ENCODE measurements at regions not wholly inside any gene's neighbourhood (a gene's known extent, or its start where the extent isn't known, plus 50 kb on each side); places are given as distances from the start of the nearest gene placed in this dataset.
"Not testable (repeated sequence)": the region's sequence is repeated elsewhere in the genome, so short reads cannot be mapped to it uniquely, and the experiment has no call there.

DNA sequence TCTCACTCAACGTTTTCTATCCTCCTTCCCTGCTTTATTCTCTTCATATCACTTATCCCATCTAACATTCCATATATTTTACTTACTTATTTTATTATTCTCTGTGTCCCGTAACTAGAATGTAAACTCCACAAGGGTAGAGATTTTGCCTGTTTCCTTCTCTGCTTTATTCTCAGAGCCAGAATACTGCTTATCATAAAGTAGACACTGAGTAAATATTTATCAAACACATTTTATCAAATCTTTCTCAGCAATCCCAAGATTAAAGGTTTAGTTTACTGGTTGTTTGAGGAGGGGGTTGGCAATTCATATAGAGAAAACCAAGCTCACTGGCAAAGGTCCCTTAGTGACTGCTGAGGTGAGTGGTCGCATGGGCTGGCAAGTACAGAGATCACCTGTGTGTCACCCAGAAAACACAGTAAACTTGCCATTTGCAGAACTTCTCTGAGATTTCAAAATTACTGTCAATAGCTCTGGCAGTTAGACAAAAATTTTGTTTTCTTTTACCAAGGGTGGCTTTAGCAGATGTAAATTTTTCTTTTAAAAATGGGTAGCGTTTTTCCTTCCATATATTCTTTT, 662.4 kb downstream of the UTRN start:
- DNase-seq = no peak

DNA sequence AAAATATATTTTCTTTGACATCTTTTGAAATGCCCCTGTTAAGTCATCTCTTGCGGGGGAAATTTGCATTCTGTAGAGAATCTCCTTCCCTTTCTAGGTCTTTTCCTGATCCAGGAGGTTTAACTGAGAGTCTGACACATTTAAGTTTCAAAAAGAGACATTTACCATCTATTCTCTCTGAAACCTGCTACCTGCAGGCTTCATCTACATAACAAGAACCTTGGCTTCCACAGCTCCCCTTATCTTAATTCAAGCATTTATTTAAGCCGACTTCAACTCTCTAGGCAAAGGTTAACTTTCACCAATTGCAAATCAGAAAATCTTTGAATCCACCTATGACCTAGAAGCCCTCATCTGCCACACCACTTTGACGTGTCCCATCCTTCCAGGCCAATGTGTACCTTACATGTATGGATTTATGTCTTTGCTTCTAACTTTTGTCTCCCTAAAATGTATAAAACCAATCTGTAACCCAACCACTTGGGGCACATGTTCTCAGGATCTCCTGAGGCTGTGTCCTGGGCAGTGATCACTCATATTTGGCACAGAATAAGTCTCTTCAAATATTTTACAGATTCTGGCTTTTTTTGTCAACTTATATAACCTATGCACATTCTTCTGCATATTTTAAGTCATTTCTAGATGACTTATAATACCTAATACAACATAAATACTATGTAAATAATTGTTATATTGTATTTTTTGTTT, 666.7 kb downstream of the UTRN start:
- no peak for DNase-seq

DNA sequence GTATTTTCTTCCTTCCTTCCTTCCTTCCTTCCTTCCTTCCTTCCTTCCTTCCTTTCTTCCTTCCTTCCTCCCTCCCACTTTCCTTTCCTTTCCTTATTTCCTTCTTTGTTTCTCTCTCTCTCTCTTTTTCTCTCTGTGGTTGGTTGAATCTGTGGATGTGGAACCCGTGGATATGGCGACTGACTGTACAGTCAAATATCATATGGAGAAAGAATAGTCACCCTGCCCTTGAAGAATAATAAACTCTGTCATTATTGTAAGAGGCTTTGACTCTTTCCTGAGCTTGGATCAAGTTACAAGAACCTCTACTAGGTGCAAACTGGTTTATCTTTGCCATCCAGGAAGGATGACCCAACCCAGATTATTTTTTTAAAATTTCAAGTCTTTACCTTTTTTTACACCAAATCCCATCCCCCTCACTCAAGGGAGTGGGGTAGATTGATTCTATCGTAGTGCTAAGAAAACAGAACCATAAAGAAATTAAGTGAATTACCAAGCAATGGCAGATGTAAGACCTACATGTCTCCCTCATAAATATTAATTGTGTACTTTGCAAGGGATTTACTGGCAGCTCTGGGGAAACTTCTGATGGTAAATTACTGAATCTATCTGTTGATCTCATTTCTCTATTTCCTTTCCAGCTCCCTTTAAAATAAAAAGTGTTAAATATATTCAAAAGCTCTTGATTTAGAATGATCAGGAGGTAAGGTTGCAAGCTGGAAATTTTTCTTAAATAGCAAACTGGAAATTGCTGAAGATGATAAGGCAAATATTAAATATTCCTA, 667.5 kb downstream of the UTRN start:
- DNase-seq = no peak

DNA sequence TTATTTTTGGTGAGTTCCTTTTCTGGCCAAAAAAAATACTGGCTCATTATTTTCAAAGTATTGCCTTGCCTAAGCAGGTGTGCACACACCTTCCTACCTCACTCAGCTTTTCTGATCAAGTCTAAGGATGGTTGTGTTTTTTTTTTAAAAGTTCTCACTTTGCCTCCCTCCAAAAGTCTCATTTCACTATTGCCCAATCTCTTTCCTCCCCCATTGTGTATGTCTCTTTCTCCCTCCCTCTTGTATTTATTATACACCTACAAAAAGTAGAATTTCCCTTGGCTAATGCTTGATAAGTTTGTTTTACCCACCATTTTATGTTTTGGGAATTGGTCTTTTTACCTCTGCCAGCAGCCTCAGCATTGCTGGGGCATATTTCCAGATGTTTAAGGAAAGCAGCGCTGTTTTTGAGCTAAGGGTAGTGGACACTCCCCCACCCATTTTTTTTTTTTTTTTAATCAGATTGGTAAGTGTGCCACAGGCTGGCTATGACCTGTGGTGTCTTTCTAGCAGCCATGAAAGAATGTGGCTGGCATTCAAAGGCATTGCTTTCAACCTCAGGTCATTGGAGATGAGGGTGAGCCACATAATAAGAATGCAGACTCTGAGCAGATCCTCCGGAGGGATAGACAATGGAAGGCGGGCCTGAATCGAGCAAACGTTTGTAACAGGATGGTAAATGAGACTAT, 668.6 kb downstream of the UTRN start:
- DNase-seq = no peak

DNA sequence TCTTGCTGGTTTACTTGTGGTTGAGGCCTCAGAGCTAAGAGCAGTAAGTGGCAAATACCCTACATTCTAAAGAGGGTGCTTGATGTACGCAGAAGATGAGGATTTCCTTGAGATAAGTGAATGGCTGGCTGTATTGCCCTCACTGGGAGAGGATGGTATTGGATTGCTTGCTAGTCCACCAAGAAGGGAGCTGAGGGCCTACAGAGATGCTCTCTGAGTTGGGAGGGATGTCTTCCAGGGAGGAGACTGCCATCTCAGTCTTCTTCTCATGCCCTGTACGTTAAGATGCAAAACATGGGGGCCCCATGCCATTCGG, 669.1 kb downstream of the UTRN start:
- no peak for DNase-seq

DNA sequence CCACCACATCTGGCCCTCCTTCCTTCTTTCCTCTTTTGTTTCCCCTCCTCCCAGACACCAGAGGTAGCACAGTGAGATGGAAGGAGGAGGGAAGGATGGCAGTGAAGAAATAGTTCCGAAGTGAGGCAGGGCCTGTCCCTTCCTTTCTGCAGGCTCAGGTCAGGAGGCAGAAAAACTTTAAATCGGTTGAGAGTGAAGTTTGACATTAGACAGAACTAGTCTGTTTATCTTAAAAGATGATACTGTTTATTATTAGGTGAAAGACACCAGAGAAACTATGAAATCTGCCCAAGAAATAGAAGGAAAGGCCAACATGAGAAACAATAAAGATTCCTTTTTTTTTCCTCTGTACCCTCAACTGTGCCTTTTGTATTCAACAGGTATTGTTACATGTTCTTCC, 670.3 kb downstream of the UTRN start:
- no peak for DNase-seq

DNA sequence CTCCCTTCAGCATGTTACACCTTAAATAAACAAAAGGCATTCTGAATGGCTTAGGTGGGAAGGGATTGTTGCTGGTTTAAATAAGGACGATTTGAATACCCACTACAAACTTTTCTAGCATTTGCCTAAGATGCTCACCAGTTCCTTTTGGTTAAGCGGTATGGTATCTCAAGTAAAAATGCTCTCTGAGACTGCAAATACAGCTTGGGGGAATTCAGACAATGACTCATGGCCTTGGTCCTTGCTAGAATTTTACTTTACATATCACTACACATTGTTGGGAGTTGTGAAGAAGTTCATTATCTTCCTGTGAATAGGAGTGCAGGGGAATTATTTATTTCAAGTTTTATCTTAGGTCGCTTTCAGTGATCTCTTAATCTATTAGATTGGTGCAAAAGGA, 670.7 kb downstream of the UTRN start:
- DNase-seq = no peak

DNA sequence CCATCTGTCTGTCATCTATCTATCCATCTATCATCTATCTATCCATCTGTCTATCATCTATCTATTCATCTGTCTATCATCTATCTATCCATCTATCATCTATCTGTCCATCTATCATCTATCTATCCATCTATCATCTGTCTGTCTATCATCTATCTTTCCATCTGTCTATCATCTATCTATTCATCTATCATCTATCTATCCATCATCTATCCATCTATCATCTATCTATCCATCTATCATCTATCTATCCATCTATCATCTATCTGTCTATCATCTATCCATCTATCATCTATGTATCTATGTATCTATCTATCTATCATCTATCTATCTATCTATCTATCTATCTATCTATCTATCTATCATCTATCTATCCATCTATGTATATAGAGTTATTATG, 671.6 kb downstream of the UTRN start:
- not testable (repeated sequence) for DNase-seq

DNA sequence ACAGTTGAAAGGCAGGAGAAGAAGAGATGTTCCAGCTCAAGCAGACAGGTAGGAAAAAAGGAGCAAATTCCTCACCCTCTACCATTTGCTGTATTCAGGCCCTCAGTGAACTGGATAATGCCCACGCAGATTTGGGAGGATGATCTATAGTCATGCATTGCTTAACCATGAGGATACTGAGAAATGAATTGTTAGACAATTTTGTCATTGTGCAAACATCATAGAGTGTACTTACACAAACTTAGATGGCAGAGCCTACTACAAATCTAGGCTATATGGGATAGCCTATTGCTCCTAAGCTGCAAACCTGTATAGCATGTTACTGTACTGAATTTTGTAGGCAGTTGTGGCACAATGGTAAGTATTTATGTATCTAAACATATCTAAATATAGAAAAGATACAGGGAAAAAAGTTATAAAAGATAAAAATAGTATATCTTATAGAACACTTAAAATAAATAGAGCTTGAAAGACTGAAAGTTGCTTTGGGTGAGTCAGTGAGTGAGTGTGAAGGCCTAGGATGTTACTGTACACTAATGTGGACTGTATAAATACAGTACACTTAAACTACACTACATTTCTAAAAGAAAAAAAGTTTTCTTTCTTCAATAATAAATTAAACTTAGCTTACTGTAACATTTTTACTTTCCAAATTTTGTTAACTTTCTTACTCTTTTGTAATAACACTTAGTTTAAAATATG, 672.3 kb downstream of the UTRN start:
- DNase-seq = no peak

DNA sequence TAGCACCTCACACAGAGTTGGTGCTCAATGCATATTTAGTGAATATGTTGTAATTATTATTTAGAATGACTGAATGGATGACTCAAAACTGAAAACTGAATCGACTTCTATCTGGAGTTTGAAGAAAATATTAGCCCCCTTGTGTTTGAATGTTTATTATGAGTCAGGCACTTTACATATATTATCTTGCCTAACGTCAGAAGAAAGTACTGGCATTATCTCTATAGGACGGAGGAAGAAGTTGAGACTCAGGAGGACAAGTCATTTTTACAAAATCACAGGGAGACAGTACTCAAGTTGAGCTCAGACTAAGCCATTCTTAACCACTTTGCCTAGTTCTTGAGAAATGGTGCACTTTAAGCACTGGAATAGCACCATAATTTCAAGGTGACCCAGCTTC, 684.0 kb downstream of the UTRN start:
- DNase-seq = no peak

DNA sequence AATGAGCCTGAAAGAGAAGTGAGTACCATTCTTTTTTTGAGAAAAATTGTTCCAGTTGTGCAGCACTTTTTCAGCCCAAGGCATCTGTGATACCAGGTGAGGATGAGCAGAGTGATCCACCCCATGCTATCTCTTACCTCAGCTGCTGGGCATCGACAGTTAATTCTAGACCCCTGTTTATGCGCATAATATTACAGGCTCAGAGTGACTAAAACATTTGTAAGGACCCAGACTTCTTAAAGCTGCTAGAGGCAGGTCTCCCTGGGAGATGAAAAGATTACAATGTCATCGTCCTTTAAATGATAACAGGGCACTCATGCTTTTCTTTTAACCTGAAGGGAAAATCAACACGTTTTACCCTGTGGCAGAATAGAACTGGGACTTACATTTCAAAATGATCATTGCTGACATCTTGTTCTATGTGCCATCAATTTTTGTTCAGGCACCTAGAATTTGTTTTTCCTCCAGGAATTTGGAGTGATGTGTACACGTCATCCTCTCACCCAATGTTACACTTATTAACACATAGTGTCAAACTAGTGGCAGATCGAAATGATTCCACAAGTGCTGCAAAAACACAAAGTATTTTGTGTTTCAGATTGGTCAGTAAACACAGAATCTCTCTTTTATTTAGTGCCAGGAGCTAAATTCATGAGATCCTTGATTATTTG, 684.6 kb downstream of the UTRN start:
- DNase-seq = no peak

DNA sequence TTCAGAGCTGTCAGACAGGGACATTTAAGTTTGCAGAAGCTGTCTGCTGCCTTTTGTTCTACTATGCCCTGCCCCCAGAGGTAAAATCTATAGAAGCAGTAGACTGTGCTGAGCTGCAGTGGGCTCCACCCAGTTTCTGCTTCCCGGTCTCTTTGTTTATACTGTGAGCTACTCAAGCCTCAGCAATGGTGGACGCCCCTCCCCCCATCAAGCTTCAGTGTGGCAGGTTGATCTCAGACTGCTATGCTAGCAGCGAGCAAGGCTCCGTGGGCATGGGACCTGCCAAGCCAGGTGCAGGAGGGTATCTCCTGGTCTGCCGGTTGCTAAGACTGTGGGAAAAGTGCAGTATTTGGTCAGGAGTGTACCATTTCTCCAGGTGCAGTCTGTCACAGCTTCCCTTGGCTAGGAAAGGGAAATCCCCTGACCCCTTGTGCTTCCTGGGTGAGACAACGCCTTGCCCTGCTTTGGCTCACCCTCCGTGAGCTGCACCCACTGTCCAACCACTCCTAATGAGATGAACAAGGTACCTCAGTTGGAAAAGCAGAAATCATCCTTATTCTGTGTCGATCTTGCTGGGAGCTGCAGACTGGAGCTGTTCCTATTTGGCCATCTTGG, 692.2 kb downstream of the UTRN start:
- DNase-seq = not testable (repeated sequence)

DNA sequence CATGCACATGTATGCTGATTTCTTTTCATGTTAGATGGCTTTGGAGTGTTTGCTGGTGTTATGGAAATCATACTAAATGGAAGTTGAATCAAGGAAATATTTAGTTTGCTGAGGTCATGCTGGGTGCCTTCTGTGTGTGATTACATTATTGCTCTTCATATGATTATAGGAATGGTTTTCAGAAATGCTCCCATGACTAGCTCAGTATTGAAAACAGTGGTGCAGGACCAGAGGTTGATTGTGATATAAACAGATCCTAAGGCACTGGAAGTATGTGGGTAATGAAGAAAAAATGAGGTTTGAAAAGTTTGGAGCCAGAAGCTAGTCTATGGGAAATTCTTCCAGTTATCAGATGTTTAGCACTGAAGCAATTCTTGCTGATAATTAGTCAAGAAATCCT, 693.1 kb downstream of the UTRN start:
- DNase-seq = no peak

DNA sequence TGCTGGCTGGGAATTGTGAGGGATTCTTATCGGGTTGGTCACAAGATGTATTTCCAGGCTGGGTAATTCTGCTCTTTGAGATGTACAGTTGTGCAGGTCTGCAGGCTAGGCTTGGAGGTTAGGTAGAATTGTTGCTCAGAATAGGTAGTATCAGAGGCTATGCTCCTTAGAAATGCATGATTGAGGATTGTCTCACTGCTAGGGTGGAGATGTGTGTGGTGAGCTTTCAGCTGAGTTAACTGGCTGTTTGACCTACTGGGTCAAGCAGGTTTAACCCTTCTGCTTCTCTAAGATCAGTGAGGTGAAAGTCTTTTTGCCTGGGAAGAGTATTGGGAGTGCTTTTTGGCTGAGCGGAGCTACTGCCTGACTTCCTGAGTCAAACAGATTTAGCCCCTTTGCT, 701.1 kb downstream of the UTRN start:
- no peak for DNase-seq

DNA sequence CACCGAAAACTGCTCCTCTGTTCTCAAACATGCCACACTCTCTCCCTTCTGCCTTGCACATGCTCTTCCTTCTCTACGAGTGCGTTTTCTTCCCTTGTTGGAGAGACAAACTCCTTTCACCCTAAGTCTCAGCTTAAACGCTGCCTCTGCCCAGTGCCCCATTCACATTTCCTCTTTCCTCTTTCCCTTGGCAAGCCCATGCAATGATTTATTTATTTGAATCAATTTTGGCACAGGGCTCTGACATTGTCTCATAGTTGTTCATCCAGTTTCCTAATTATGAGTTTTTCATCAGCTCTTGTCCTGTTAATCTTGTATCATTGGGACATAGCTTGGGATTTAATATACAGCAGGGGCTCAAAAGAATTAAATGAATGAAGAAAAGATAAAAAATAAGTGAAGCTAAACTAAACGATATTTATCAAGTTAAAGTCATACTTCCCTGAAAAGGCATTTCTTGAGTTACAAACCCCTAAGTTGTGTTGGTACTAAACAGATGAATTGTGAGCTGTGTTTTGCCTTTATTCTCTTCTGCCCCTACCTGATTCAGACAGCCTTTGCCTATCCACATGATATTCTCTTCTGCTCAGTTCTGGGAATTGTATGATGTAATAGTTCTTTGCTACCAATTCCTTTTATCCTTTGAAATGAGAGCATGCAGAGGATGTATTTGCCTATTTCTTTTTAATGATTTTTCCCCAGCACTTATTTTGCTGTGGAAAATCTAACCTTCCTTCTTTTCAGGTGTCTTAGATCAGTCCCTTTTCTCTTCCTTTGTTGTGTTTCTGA, 704.4 kb downstream of the UTRN start:
- DNase-seq = no peak

DNA sequence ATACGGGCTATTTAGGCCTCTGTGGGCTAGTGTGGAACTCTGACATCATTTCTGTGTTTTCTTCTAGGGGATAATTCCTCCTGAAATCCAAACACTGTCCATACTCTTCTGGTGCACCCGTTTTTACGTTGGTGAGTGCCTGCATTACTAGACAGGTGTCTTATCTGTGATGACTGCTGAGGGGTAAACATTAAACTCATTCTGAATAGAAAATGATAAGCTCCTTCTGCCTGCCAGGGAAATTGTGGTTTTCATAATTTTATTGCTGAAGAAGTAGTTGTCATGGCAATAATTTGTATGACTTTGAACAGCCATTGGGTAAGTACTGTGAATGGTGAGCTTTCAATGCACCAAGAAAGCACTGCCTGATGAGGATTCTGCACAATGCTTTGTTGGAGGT, 705.6 kb downstream of the UTRN start:
- DNase-seq = no peak

DNA sequence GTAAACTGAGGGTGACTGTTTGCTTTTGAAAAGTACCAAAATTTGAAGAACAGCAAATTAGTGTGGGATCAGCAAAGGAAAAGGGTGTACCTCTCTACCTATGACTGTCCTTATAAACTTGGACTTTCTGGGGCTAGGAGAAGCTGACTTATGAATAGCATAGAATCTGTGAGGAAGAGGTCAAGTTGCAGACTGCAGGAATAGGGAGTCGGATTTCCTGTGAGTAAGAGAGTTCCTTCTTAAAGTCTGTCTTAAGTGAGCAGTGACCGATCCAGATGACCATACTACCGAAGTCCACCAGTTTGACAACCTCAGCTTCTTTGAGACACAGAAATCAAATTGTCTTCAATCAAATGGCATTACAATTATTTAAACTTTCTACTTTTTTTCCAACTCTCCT, 708.7 kb downstream of the UTRN start:
- DNase-seq = no peak

DNA sequence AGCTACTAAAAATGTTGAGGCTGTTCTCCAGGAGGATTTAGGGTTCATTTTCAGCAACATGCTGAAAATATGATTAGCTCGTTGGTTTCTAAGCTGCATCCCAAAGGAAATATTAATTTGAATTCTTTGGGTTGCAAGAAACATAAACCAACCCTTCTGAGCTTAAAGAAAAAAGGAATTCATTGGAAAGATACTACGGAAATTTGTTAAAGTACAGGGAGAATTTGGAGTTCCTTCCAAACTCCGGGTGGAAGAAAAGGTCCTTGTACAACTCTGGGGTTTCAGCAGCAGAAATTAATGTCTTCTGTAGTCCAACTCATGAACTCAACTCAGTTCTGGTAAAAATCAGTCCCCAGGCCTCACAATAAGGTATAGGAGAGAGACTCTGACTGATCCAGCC, 712.9 kb downstream of the UTRN start:
- no peak for DNase-seq

DNA sequence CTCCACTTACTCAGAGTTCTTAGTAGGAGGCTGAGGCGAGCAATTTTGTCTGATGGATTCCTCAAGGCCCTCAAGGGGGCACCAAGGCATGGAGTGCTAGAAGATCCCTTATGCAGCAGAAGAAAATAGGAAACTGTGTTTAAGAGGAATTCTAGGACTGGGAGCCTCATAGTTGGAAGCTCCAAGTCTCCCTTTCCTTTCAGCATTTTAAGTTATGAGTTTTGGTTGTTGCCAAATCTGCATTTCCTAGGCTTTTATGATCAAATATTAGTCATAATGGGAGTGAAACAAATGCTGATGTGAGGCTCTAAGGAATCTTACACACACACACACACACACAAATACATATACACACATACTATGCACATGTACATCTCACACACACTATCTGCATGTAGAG, 714.0 kb downstream of the UTRN start:
- no peak for DNase-seq

DNA sequence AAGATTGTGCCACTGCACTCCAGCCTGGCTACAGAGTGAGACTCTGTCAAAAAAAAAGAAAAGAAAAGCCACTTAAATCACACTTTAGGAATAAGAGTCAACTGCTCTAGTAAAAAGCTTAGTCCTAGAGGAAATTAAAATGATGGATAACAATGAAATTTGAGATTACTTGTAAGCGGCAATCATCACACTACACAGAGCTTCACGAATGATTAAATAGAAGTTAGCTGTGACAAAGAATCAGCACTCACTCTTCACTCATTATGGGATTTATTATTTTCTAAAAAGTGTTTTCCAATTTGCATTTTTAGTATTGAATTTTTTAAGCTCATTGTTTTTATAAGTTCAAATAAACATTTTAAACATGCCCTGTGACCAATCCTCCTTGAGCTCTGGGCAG, 718.0 kb downstream of the UTRN start:
- no peak for DNase-seq

DNA sequence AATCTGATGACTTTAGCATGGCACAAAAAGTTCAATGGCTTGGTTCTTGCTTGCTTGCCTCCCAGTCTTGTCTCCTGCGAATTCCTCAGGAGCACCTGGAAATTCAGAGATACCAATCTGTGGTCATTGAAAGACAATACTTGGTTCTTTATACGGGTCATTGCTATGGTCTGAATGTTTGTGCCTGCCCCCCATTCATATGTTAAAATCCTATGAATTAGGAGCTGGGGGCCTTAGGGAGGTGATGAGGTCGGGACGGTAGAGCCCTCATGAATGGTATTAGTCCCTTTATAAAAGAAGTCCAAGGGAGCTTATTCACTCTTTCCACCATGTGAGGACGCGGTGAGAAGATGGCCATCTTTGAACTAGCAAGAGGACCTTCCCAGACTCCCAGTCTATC, 721.8 kb downstream of the UTRN start:
- no peak for DNase-seq

Data from AML-193 (cell line).